Activated CD8-positive, alpha-beta memory T cell treated with anti-CD3 and anti-CD28 coated beads, Interleukin-2, amount 50 U/mL, for 4 hours (primary cell): ENCODE measurements at regions not wholly inside any gene's neighbourhood (a gene's known extent, or its start where the extent isn't known, plus 50 kb on each side); places are given as distances from the start of the nearest gene placed in this dataset.
"Not testable (repeated sequence)": the region's sequence is repeated elsewhere in the genome, so short reads cannot be mapped to it uniquely, and the experiment has no call there.

Experiments
- DNase-seq: peaks from one replicate; pipeline ENCODE4 v3.0.0-alpha.2; 2020

- DNase-seq, result no peak
Observed at GRCh38 chr2:83224591-83225200, 1234.4 kb downstream of the SUCLG1 start.

- DNase-seq, result no peak
Observed at GRCh38 chr2:83221258-83221657, 1237.8 kb downstream of the SUCLG1 start.

- DNase-seq, result no peak
Observed at GRCh38 chr2:83217854-83218253, 1241.2 kb downstream of the SUCLG1 start.

GRCh38 chr2:83196225-83196624, 1262.9 kb downstream of the SUCLG1 start:
- DNase-seq, result no peak

- no peak for DNase-seq
Observed at GRCh38 chr2:83191316-83191715, 1267.8 kb downstream of the SUCLG1 start.

- DNase-seq, result no peak
Observed at GRCh38 chr2:83186105-83186760, 1272.8 kb downstream of the SUCLG1 start.

GRCh38 chr2:83180862-83181530, 1278.1 kb downstream of the SUCLG1 start:
- DNase-seq, result not testable (repeated sequence)

- no peak for DNase-seq
Observed at GRCh38 chr2:83176539-83176938, 1282.5 kb downstream of the SUCLG1 start.

- DNase-seq, result no peak
Observed at GRCh38 chr2:83172841-83173240, 1286.2 kb downstream of the SUCLG1 start.

- no peak for DNase-seq
Observed at GRCh38 chr2:83168377-83168776, 1290.7 kb downstream of the SUCLG1 start.

- DNase-seq, result no peak
Observed at GRCh38 chr2:83162421-83162820, 1296.7 kb downstream of the SUCLG1 start.

GRCh38 chr2:83160571-83160970, 1298.5 kb downstream of the SUCLG1 start:
- DNase-seq, result no peak

GRCh38 chr2:83155826-83156225, 1303.3 kb downstream of the SUCLG1 start:
- DNase-seq, result no peak

- no peak for DNase-seq
Observed at GRCh38 chr2:83143946-83144345, 1315.1 kb downstream of the SUCLG1 start.

- DNase-seq, result no peak
Observed at GRCh38 chr2:83142934-83143333, 1316.1 kb downstream of the SUCLG1 start.

GRCh38 chr2:83115606-83116005, 1343.5 kb downstream of the SUCLG1 start:
- no peak for DNase-seq

- no peak for DNase-seq
Observed at GRCh38 chr2:83115155-83115554, 1343.9 kb downstream of the SUCLG1 start.

GRCh38 chr2:83113953-83114352, 1345.1 kb downstream of the SUCLG1 start:
- no peak for DNase-seq

- no peak for DNase-seq
Observed at GRCh38 chr2:83112858-83113257, 1346.2 kb downstream of the SUCLG1 start.

- DNase-seq, result no peak
Observed at GRCh38 chr2:83109284-83109683, 1349.8 kb downstream of the SUCLG1 start.

GRCh38 chr2:83106853-83107252, 1352.2 kb downstream of the SUCLG1 start:
- DNase-seq, result no peak

GRCh38 chr2:83104202-83104601, 1354.9 kb downstream of the SUCLG1 start:
- DNase-seq, result no peak

GRCh38 chr2:83103613-83104012, 1355.5 kb downstream of the SUCLG1 start:
- no peak for DNase-seq

GRCh38 chr2:83089051-83089450, 1370.0 kb downstream of the SUCLG1 start:
- not testable (repeated sequence) for DNase-seq
